Effector memory CD4-positive, alpha-beta T cell (primary cell): ENCODE measurements at regions not wholly inside any gene's neighbourhood (a gene's known extent, or its start where the extent isn't known, plus 50 kb on each side); places are given as distances from the start of the nearest gene placed in this dataset.

Experiments used
- DNase-seq, 3 donors: peaks; one replicate each; pipeline ENCODE4 v3.0.0-alpha.2; 2020
- H3K27ac ChIP-seq: 2 replicates; pipeline ENCODE4 v1.7.0; 2013; ENCODE audit warnings: mild to moderate bottlenecking, low read length, moderate library complexity; ENCODE audit not compliant: insufficient read depth, poor library complexity, severe bottlenecking
- H3K27me3 ChIP-seq: replicated peaks from 2 replicates; pipeline ENCODE4 v1.7.0; 2013; ENCODE audit warnings: mild to moderate bottlenecking, low read length; ENCODE audit not compliant: insufficient read depth, control insufficient read depth, poor library complexity, severe bottlenecking
- H3K36me3 ChIP-seq: 2 replicates; pipeline ENCODE4 v1.7.0; 2013; ENCODE audit warnings: mild to moderate bottlenecking, low read length, moderate library complexity; ENCODE audit not compliant: control insufficient read depth, insufficient read depth
- H3K4me1 ChIP-seq: 2 replicates; pipeline ENCODE4 v1.7.0; 2013; ENCODE audit warnings: low read length, mild to moderate bottlenecking; ENCODE audit not compliant: control insufficient read depth, insufficient read depth, poor library complexity, severe bottlenecking
- H3K4me3 ChIP-seq: 2 replicates; pipeline ENCODE4 v1.7.0; 2013; ENCODE audit warnings: low read length, low read depth, mild to moderate bottlenecking; ENCODE audit not compliant: insufficient read depth, poor library complexity, severe bottlenecking
- H3K9me3 ChIP-seq: 2 replicates; pipeline ENCODE4 v1.7.0; 2013; ENCODE audit warnings: mild to moderate bottlenecking, low read length, moderate library complexity; ENCODE audit not compliant: control insufficient read depth

- H3K4me3 ChIP-seq = no peak overlapping the region
- no peak for DNase-seq
Observed at GRCh38 chr2:111647359-111647758, 236.6 kb downstream of the ANAPC1 start.

GRCh38 chr2:111652038-111652437, 232.0 kb downstream of the ANAPC1 start:
- H3K27ac ChIP-seq = no peak overlapping the region
- H3K4me1 ChIP-seq = no peaks in the 10 kb centered on the region
- no peak for DNase-seq
- H3K27me3 ChIP-seq = no peaks in the 10 kb centered on the region
- H3K36me3 ChIP-seq = no peaks in the 10 kb centered on the region
- no peaks in the 10 kb centered on the region for H3K9me3 ChIP-seq
- no peak overlapping the region for H3K4me3 ChIP-seq

More at GRCh38 chr2:111647359-111647758, 236.6 kb downstream of the ANAPC1 start:
- Histone ChIP-seq H3K27me3 (no peaks in the 10 kb centered on the region), H3K36me3 (no peaks in the 10 kb centered on the region), H3K9me3 (no peaks in the 10 kb centered on the region), H3K27ac (no peak overlapping the region), H3K4me1 (no peaks in the 10 kb centered on the region)

- no peak for DNase-seq
- no peak overlapping the region for H3K4me3 ChIP-seq
- no peak overlapping the region for H3K27ac ChIP-seq
Observed at GRCh38 chr2:111652681-111653080, 231.3 kb downstream of the ANAPC1 start.

GRCh38 chr2:111653103-111653624, 230.8 kb downstream of the ANAPC1 start:
- no peak for DNase-seq
- H3K9me3 ChIP-seq = no peaks in the 10 kb centered on the region
- H3K27ac ChIP-seq = no peak overlapping the region
- no peak overlapping the region for H3K4me3 ChIP-seq
- no peaks in the 10 kb centered on the region for H3K4me1 ChIP-seq
- H3K36me3 ChIP-seq = no peaks in the 10 kb centered on the region
- H3K27me3 ChIP-seq = no peaks in the 10 kb centered on the region

More at GRCh38 chr2:111652681-111653080, 231.3 kb downstream of the ANAPC1 start:
- H3K36me3 ChIP-seq = no peaks in the 10 kb centered on the region
- no peaks in the 10 kb centered on the region for H3K27me3 ChIP-seq
- no peaks in the 10 kb centered on the region for H3K9me3 ChIP-seq
- H3K4me1 ChIP-seq = no peaks in the 10 kb centered on the region

GRCh38 chr2:111653913-111654312, 230.1 kb downstream of the ANAPC1 start:
- DNase-seq = no peak
- Histone ChIP-seq H3K27ac (no peak overlapping the region), H3K36me3 (no peaks in the 10 kb centered on the region), H3K9me3 (no peaks in the 10 kb centered on the region), H3K4me1 (no peaks in the 10 kb centered on the region), H3K4me3 (no peak overlapping the region), H3K27me3 (no peaks in the 10 kb centered on the region)

GRCh38 chr2:111654829-111655228, 229.2 kb downstream of the ANAPC1 start:
- Histone ChIP-seq H3K4me1 (no peaks in the 10 kb centered on the region), H3K9me3 (no peaks in the 10 kb centered on the region), H3K36me3 (no peaks in the 10 kb centered on the region), H3K27ac (no peak overlapping the region), H3K27me3 (no peaks in the 10 kb centered on the region), H3K4me3 (no peak overlapping the region)
- DNase-seq = no peak

- no peak for DNase-seq
- no peak overlapping the region for H3K4me3 ChIP-seq
Observed at GRCh38 chr2:111656436-111656835, 227.6 kb downstream of the ANAPC1 start.

GRCh38 chr2:111656894-111657293, 227.1 kb downstream of the ANAPC1 start:
- Histone ChIP-seq H3K4me3 (no peak overlapping the region), H3K36me3 (no peaks in the 10 kb centered on the region), H3K4me1 (no peaks in the 10 kb centered on the region), H3K9me3 (no peaks in the 10 kb centered on the region), H3K27me3 (no peaks in the 10 kb centered on the region), H3K27ac (no peak overlapping the region)
- DNase-seq = no peak

More at GRCh38 chr2:111656436-111656835, 227.6 kb downstream of the ANAPC1 start:
- Histone ChIP-seq H3K27me3 (no peaks in the 10 kb centered on the region), H3K27ac (no peak overlapping the region), H3K4me1 (no peaks in the 10 kb centered on the region), H3K9me3 (no peaks in the 10 kb centered on the region), H3K36me3 (no peaks in the 10 kb centered on the region)

- H3K27ac ChIP-seq = no peak overlapping the region
- no peaks in the 10 kb centered on the region for H3K27me3 ChIP-seq
- DNase-seq = no peak
- H3K36me3 ChIP-seq = no peaks in the 10 kb centered on the region
- no peaks in the 10 kb centered on the region for H3K4me1 ChIP-seq
- no peak overlapping the region for H3K4me3 ChIP-seq
- no peaks in the 10 kb centered on the region for H3K9me3 ChIP-seq
Observed at GRCh38 chr2:111657351-111657975, 226.5 kb downstream of the ANAPC1 start.

GRCh38 chr2:111659361-111660333, 224.3 kb downstream of the ANAPC1 start:
- H3K27me3 ChIP-seq = no peaks in the 10 kb centered on the region
- DNase-seq = no peak
- no peaks in the 10 kb centered on the region for H3K9me3 ChIP-seq
- no peaks in the 10 kb centered on the region for H3K36me3 ChIP-seq
- no peak overlapping the region for H3K27ac ChIP-seq
- no peaks in the 10 kb centered on the region for H3K4me1 ChIP-seq
- no peak overlapping the region for H3K4me3 ChIP-seq
